GM23338 (cell line): ENCODE measurements at regions not wholly inside any gene's neighbourhood (a gene's known extent, or its start where the extent isn't known, plus 50 kb on each side); places are given as distances from the start of the nearest gene placed in this dataset.

ENCODE experiments used
- ATAC-seq: fragments of 200-7000 bp; cut with Tn5 transposase; 3 replicates; pipeline ENCODE4 v1.9.1; 2020
- DNase-seq: peaks from one replicate; pipeline ENCODE4 v3.0.0-alpha.2; 2015; ENCODE audit warnings: low spot score
- H2AFZ ChIP-seq: fragments of 200-600 bp; sonication (generic); 2 replicates; pipeline ENCODE4 v1.8.0; 2016; ENCODE audit warnings: antibody characterized with exemption, mild to moderate bottlenecking, moderate library complexity
- H3F3A ChIP-seq: fragments of 200-600 bp; sonication (generic); replicated peaks from 2 replicates; pipeline ENCODE4 v1.8.0; 2017; ENCODE audit warnings: antibody characterized with exemption, mixed run types, low read depth
- H3K27ac ChIP-seq: fragments of 200-600 bp; sonication (generic); 2 replicates; pipeline ENCODE4 v1.6.1; 2016; ENCODE audit warnings: low read depth
- H3K27me3 ChIP-seq: fragments of 200-600 bp; sonication (generic); 2 replicates; pipeline ENCODE4 v1.8.0; 2016; ENCODE audit warnings: mild to moderate bottlenecking, mixed run types, moderate library complexity; ENCODE audit not compliant: insufficient read depth
- H3K36me3 ChIP-seq: fragments of 200-600 bp; sonication (generic); 2 replicates; pipeline ENCODE4 v1.8.0; 2016; ENCODE audit warnings: mild to moderate bottlenecking; ENCODE audit not compliant: insufficient read depth
- H3K4me1 ChIP-seq: fragments of 200-600 bp; sonication (generic); 2 replicates; pipeline ENCODE4 v1.8.0; 2016; ENCODE audit warnings: mild to moderate bottlenecking, moderate library complexity; ENCODE audit not compliant: insufficient read depth
- H3K4me2 ChIP-seq: fragments of 200-600 bp; sonication (generic); 2 replicates; pipeline ENCODE4 v1.7.1; 2017; ENCODE audit warnings: mixed run types
- H3K4me3 ChIP-seq: fragments of 200-600 bp; sonication (generic); 2 replicates; pipeline ENCODE4 v1.6.1; 2016; ENCODE audit warnings: mixed run types
- H3K79me2 ChIP-seq: fragments of 200-600 bp; sonication (generic); replicated peaks from 2 replicates; pipeline ENCODE4 v1.8.0; 2017; ENCODE audit warnings: mild to moderate bottlenecking; ENCODE audit not compliant: insufficient read depth
- H3K9me2 ChIP-seq: fragments of 200-600 bp; sonication (generic); 2 replicates; pipeline ENCODE4 v1.8.0; 2017; ENCODE audit not compliant: insufficient read depth
- H4K20me1 ChIP-seq: fragments of 200-600 bp; sonication (generic); replicated peaks from 2 replicates; pipeline ENCODE4 v1.8.0; 2017; ENCODE audit warnings: mild to moderate bottlenecking; ENCODE audit not compliant: insufficient read depth
- H3K27ac Mint-ChIP-seq: 2 replicates; pipeline ENCODE4 v1.8.0; 2020; ENCODE audit warnings: inconsistent platforms, mild to moderate bottlenecking, moderate library complexity, mixed read lengths
- H3K27me3 Mint-ChIP-seq: 3 replicates; pipeline ENCODE4 v1.8.0; 2022; ENCODE audit warnings: low read depth, mild to moderate bottlenecking, moderate library complexity, mixed read lengths, inconsistent platforms; ENCODE audit not compliant: insufficient read depth, poor library complexity
- H3K36me3 Mint-ChIP-seq: 3 replicates; pipeline ENCODE4 v1.8.0; 2021; ENCODE audit warnings: low read depth, mild to moderate bottlenecking, inconsistent platforms, moderate library complexity, mixed read lengths
- H3K4me1 Mint-ChIP-seq: 3 replicates; pipeline ENCODE4 v1.8.0; 2020; ENCODE audit warnings: mild to moderate bottlenecking, inconsistent platforms, mixed read lengths
- H3K4me3 Mint-ChIP-seq: 3 replicates; pipeline ENCODE4 v1.8.0; 2021; ENCODE audit warnings: moderate library complexity, mild to moderate bottlenecking, inconsistent platforms, mixed read lengths
- H3K9me3 Mint-ChIP-seq: 3 replicates; pipeline ENCODE4 v1.8.0; 2020; ENCODE audit warnings: moderate library complexity, mild to moderate bottlenecking, inconsistent platforms, mixed read lengths
- ETS1 ChIP-seq: IDR thresholded peaks from 2 replicates; pipeline ENCODE4 v1.6.1; 2016; ENCODE audit warnings: antibody characterized with exemption
- EZH2 ChIP-seq: fragments of 200-600 bp; sonication (generic); IDR thresholded peaks from one replicate; pipeline ENCODE4 v1.8.0; 2017; ENCODE audit warnings: antibody characterized with exemption, mild to moderate bottlenecking, low read depth; ENCODE audit not compliant: unreplicated experiment
- JUNB ChIP-seq: IDR thresholded peaks from one replicate; pipeline ENCODE4 v1.6.1; 2016; ENCODE audit warnings: antibody characterized with exemption; ENCODE audit not compliant: unreplicated experiment
- NANOG ChIP-seq: IDR thresholded peaks from 2 replicates; pipeline ENCODE4 v1.6.1; 2016; ENCODE audit warnings: antibody characterized with exemption, borderline replicate concordance
- POLR2AphosphoS5 ChIP-seq: IDR thresholded peaks from 2 replicates; pipeline ENCODE4 v1.6.1; 2016; ENCODE audit warnings: antibody characterized with exemption, low read depth
- STAT1 ChIP-seq: IDR thresholded peaks from one replicate; pipeline ENCODE4 v1.6.1; 2016; ENCODE audit warnings: antibody characterized with exemption; ENCODE audit not compliant: unreplicated experiment
- ZNF462 ChIP-seq: fragments of 250-450 bp; sonication (Bioruptor Pico); IDR thresholded peaks from 2 replicates; pipeline ENCODE4 v1.5.0; 2020; ENCODE audit warnings: mild to moderate bottlenecking, moderate library complexity

- ATAC-seq, result no peak
These were observed 371.2 kb downstream of the BCL11B start for GRCh38 chr14:98900798-98901197.

GRCh38 chr14:98901511-98902205 lies 370.3 kb downstream of the BCL11B start:
- Histone ChIP-seq H3K4me2 (no peak overlapping the region), H3K79me2 (no peaks in the 10 kb centered on the region), H3K4me1 (peaks cover 7% of the 10 kb centered on the region; the same call in 1 of the 2 replicates), H3K27ac (no peak overlapping the region), H4K20me1 (no peaks in the 10 kb centered on the region), H3F3A (no peaks in the 10 kb centered on the region), H3K27me3 (no peaks in the 10 kb centered on the region), H3K9me2 (0 out of 2 replicates have a peak, but pooled peaks cover 2% of the 10 kb centered on the region), H3K36me3 (no peaks in the 10 kb centered on the region), H2AFZ (no peak overlapping the region), H3K4me3 (no peak overlapping the region)
- H3K27me3 Mint-ChIP-seq, result peaks cover 3% of the 10 kb centered on the region
- H3K27ac Mint-ChIP-seq, result no peak overlapping the region
- H3K36me3 Mint-ChIP-seq, result no peaks in the 10 kb centered on the region; the same call in 2 of the 3 replicates
- H3K9me3 Mint-ChIP-seq, result peaks cover 2% of the 10 kb centered on the region; the same call in 1 of the 3 replicates
- H3K4me3 Mint-ChIP-seq, result no peak overlapping the region
- DNase-seq, result no peak
- peaks cover 4% of the 10 kb centered on the region for H3K4me1 Mint-ChIP-seq
- TF ChIP-seq ETS1, result no peak
- ATAC-seq, result no peak

More at GRCh38 chr14:98900798-98901197, 371.2 kb downstream of the BCL11B start:
- no peak overlapping the region for H3K27ac ChIP-seq
- peaks cover 10% of the 10 kb centered on the region; the same call in 1 of the 2 replicates for H3K4me1 ChIP-seq
- no peak overlapping the region for H3K4me2 ChIP-seq
- H4K20me1 ChIP-seq, result no peaks in the 10 kb centered on the region
- Mint-ChIP-seq H3K27ac (no peak overlapping the region), H3K36me3 (no peaks in the 10 kb centered on the region; the same call in 2 of the 3 replicates), H3K9me3 (peaks cover 2% of the 10 kb centered on the region; the same call in 1 of the 3 replicates), H3K27me3 (peaks cover 3% of the 10 kb centered on the region), H3K4me3 (no peak overlapping the region), H3K4me1 (peaks cover 5% of the 10 kb centered on the region; the same call in 2 of the 3 replicates)
- no peaks in the 10 kb centered on the region for H3K27me3 ChIP-seq
- H3K36me3 ChIP-seq, result no peaks in the 10 kb centered on the region
- H2AFZ ChIP-seq, result no peak overlapping the region
- 0 out of 2 replicates have a peak, but pooled peaks cover 6% of the 10 kb centered on the region for H3K9me2 ChIP-seq
- no peak for TF ChIP-seq EZH2
- no peak for DNase-seq
- no peak overlapping the region for H3K4me3 ChIP-seq
- H3K79me2 ChIP-seq, result no peaks in the 10 kb centered on the region
- H3F3A ChIP-seq, result no peaks in the 10 kb centered on the region

GRCh38 chr14:98903371-98903770 lies 368.6 kb downstream of the BCL11B start:
- H3K36me3 Mint-ChIP-seq, result no peaks in the 10 kb centered on the region
- Histone ChIP-seq H4K20me1 (no peaks in the 10 kb centered on the region), H3K79me2 (no peaks in the 10 kb centered on the region), H3K9me2 (0 out of 2 replicates have a peak, but pooled peaks cover 2% of the 10 kb centered on the region), H3K4me3 (no peak overlapping the region), H3K27me3 (no peaks in the 10 kb centered on the region), H3F3A (no peaks in the 10 kb centered on the region), H3K36me3 (no peaks in the 10 kb centered on the region), H3K27ac (no peak overlapping the region), H3K4me1 (peaks cover 16% of the 10 kb centered on the region), H2AFZ (no peak overlapping the region), H3K4me2 (no peak overlapping the region)
- DNase-seq, result no peak
- no peak for ATAC-seq
- H3K27me3 Mint-ChIP-seq, result peaks cover 3% of the 10 kb centered on the region
- no peaks in the 10 kb centered on the region for H3K9me3 Mint-ChIP-seq
- no peak overlapping the region for H3K4me3 Mint-ChIP-seq
- H3K27ac Mint-ChIP-seq, result peak overlapping the region; percentile 30; the same call in 1 of the 2 replicates
- peaks cover 17% of the 10 kb centered on the region for H3K4me1 Mint-ChIP-seq
- TF ChIP-seq STAT1, result no peak
- TF ChIP-seq POLR2AphosphoS5, result no peak
- no peak for TF ChIP-seq ZNF462 (CRISPR knock-in tag)
- no peak for TF ChIP-seq ETS1
- no peak for TF ChIP-seq JUNB
- no peak for TF ChIP-seq NANOG
